Neuronal stem cell (in vitro differentiated cells): ENCODE measurements at regions not wholly inside any gene's neighbourhood (a gene's known extent, or its start where the extent isn't known, plus 50 kb on each side); places are given as distances from the start of the nearest gene placed in this dataset.

Source experiments
- DNase-seq: peaks from one replicate; pipeline ENCODE4 v3.0.0-alpha.2; 2013; ENCODE audit warnings: low spot score
- H2AFZ ChIP-seq: one replicate; pipeline ENCODE4 v1.6.1; 2013; ENCODE audit warnings: mild to moderate bottlenecking, low read length, inconsistent platforms
- H2AK5ac ChIP-seq: 2 replicates; pipeline ENCODE4 v1.6.1; 2013; ENCODE audit warnings: low read depth, mild to moderate bottlenecking, inconsistent platforms, low read length, moderate library complexity, mixed read lengths
- H2BK120ac ChIP-seq: 2 replicates; pipeline ENCODE4 v1.6.1; 2013; ENCODE audit warnings: low read depth, mild to moderate bottlenecking, inconsistent platforms, low read length, moderate library complexity, mixed read lengths
- H2BK12ac ChIP-seq: one replicate; pipeline ENCODE4 v1.6.1; 2013; ENCODE audit warnings: low read length, inconsistent platforms
- H2BK15ac ChIP-seq: 2 replicates; pipeline ENCODE4 v1.6.1; 2013; ENCODE audit warnings: mild to moderate bottlenecking, low read length, inconsistent platforms, mixed read lengths
- H2BK5ac ChIP-seq: one replicate; pipeline ENCODE4 v1.6.1; 2013; ENCODE audit warnings: inconsistent platforms, mild to moderate bottlenecking, low read length, moderate library complexity
- H3K14ac ChIP-seq: one replicate; pipeline ENCODE4 v1.6.1; 2013; ENCODE audit warnings: low read length, inconsistent platforms
- H3K18ac ChIP-seq: 2 replicates; pipeline ENCODE4 v1.6.1; 2013; ENCODE audit warnings: low read length, inconsistent platforms
- H3K23ac ChIP-seq: 2 replicates; pipeline ENCODE4 v1.6.1; 2013; ENCODE audit warnings: low read depth, mild to moderate bottlenecking, mixed read lengths, low read length, inconsistent platforms; ENCODE audit not compliant: poor library complexity
- H3K27ac ChIP-seq: replicated peaks from 3 replicates; pipeline ENCODE4 v1.5.1; 2013; ENCODE audit warnings: low read length, inconsistent platforms
- H3K27me3 ChIP-seq, 3 experiments: 2 replicates each; pipeline ENCODE4 v1.6.1; 2013; ENCODE audit warnings: low read length in 3 of 3, mild to moderate bottlenecking in 2 of 3, inconsistent platforms in 1 of 3, low read depth in 1 of 3, mixed read lengths in 1 of 3, moderate library complexity in 1 of 3; ENCODE audit not compliant: control insufficient read depth in 3 of 3, insufficient read depth in 3 of 3
- H3K36me3 ChIP-seq, 2 donors: replicated peaks in 1 of 2; 2 replicates each; pipeline ENCODE4 v1.6.1; 2013; ENCODE audit warnings: low read length in 2 of 2; ENCODE audit not compliant: control insufficient read depth in 2 of 2, insufficient read depth in 2 of 2
- H3K4ac ChIP-seq: 2 replicates; pipeline ENCODE4 v1.6.1; 2013; ENCODE audit warnings: inconsistent platforms, mild to moderate bottlenecking, low read length, moderate library complexity
- H3K4me1 ChIP-seq, 2 donors: 1 replicate in 1 of 2; 2 replicates in 1 of 2; pipeline ENCODE4 v1.6.1; 2013; ENCODE audit warnings: low read length in 2 of 2, low read depth in 1 of 2; ENCODE audit not compliant: control insufficient read depth in 2 of 2, insufficient read depth in 1 of 2
- H3K4me2 ChIP-seq: one replicate; pipeline ENCODE4 v1.6.1; 2013; ENCODE audit warnings: mild to moderate bottlenecking, low read length, inconsistent platforms; ENCODE audit not compliant: insufficient read depth, poor library complexity, severe bottlenecking
- H3K4me3 ChIP-seq, 2 donors: 2 replicates each; pipeline ENCODE4 v1.5.1; 2013; ENCODE audit warnings: low read length in 2 of 2, mild to moderate bottlenecking in 2 of 2, inconsistent platforms in 1 of 2, moderate library complexity in 1 of 2
- H3K79me1 ChIP-seq: one replicate; pipeline ENCODE4 v1.6.1; 2013; ENCODE audit warnings: low read depth, mild to moderate bottlenecking, inconsistent platforms, low read length, moderate library complexity
- H3K9ac ChIP-seq: one replicate; pipeline ENCODE4 v1.6.1; 2013; ENCODE audit warnings: mild to moderate bottlenecking, low read depth, low read length, inconsistent platforms; ENCODE audit not compliant: poor library complexity
- H3K9me3 ChIP-seq, 2 donors: replicated peaks in 1 of 2; 2 replicates each; pipeline versions ENCODE3 to v1.6.1; 2013; ENCODE audit warnings: low read length in 2 of 2, mild to moderate bottlenecking in 2 of 2, inconsistent platforms in 1 of 2, low read depth in 1 of 2, mixed read lengths in 1 of 2, moderate library complexity in 1 of 2; ENCODE audit not compliant: control insufficient read depth in 2 of 2, insufficient read depth in 1 of 2
- H4K8ac ChIP-seq: one replicate; pipeline ENCODE4 v1.6.1; 2013; ENCODE audit warnings: low read depth, mild to moderate bottlenecking, inconsistent platforms, low read length, moderate library complexity
- H4K91ac ChIP-seq: one replicate; pipeline ENCODE4 v1.6.1; 2013; ENCODE audit warnings: low read length, low read depth, mild to moderate bottlenecking, inconsistent platforms; ENCODE audit not compliant: poor library complexity
- WGBS, 2 donors: extraction: QIAGEN DNeasy Blood & Tissue Kit; methylation state at CpG; one replicate each; pipeline ENCODE4 v1.1.7; 2013; ENCODE audit warnings: missing lambda C conversion rate in 2 of 2, mixed read lengths in 1 of 2; ENCODE audit not compliant: insufficient read length in 2 of 2, insufficient replicate concordance in 1 of 2; ENCODE audit errors: extremely low coverage in 2 of 2; 5-methylcytosine and 5-hydroxymethylcytosine counted together

- Histone ChIP-seq H3K27ac (no peak overlapping the region), H2BK15ac (no peak overlapping the region)
Observed at GRCh38 chr3:115401298-115401697, 222.0 kb upstream of the GAP43 start.

DNA sequence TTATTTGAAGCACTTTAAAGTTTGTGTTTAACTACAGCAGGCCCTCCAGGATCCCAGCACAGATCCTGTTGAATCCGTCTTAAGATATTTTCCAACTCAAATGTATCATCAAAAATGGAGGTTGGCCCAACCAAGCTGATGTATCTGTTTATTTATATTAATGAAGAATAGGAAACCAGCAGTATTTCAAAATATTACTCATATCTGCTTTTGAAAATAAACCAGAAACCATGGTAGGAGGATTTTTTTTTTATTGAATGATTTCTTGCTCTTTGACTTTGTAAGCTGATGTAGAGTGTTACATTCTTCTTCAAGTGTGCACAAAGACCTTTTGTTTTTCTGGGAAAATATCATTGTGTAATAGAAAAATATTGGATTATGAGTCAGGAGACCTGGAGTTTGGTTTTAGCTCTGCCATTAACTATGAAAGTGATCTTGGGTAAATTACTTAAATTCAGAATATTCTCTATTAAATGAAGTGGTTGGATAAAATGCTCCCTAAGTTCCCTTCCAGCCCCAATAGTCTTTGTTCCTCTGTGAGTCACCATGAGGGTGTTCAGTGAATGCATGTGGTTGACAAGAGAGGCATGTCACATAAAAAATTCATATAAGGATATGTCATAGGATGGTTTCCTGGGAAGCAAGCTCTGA lies 221.3 kb upstream of the GAP43 start:
- H3K27me3 ChIP-seq: no peaks in the 10 kb centered on the region
- H4K91ac ChIP-seq: no peak overlapping the region
- H2BK12ac ChIP-seq: no peak overlapping the region
- no peak overlapping the region for H3K4me3 ChIP-seq
- WGBS, 2 donors: no CpG with 5 or more reads among the region's 1 CpG
- H4K8ac ChIP-seq: no peak overlapping the region
- H2BK15ac ChIP-seq: no peak overlapping the region
- no peak overlapping the region for H2AK5ac ChIP-seq
- no peak overlapping the region for H2BK5ac ChIP-seq
- H3K23ac ChIP-seq: no peak overlapping the region
- no peaks in the 10 kb centered on the region for H3K36me3 ChIP-seq
- H3K9ac ChIP-seq: no peak overlapping the region
- no peak overlapping the region for H3K18ac ChIP-seq
- H2BK120ac ChIP-seq: no peak overlapping the region
- H3K4me2 ChIP-seq: no peak overlapping the region
- peaks cover 8 to 36% of the 10 kb centered on the region in 2 donors for H3K4me1 ChIP-seq
- H3K27ac ChIP-seq: no peak overlapping the region
- H3K4ac ChIP-seq: no peak overlapping the region
- peaks cover 0 to 2% of the 10 kb centered on the region in 2 donors for H3K9me3 ChIP-seq
- no peak overlapping the region for H2AFZ ChIP-seq
- no peak for DNase-seq
- H3K79me1 ChIP-seq: no peaks in the 10 kb centered on the region
- H3K14ac ChIP-seq: no peak overlapping the region

More at GRCh38 chr3:115401298-115401697, 222.0 kb upstream of the GAP43 start:
- H4K91ac ChIP-seq: no peak overlapping the region
- H2BK12ac ChIP-seq: no peak overlapping the region
- H3K9ac ChIP-seq: no peak overlapping the region
- no peaks in the 10 kb centered on the region for H3K36me3 ChIP-seq
- no peak overlapping the region for H3K4me3 ChIP-seq
- no peak overlapping the region for H3K18ac ChIP-seq
- DNase-seq: no peak
- H3K4ac ChIP-seq: no peak overlapping the region
- H2BK5ac ChIP-seq: no peak overlapping the region
- no peak overlapping the region for H2BK120ac ChIP-seq
- no peaks in the 10 kb centered on the region for H3K27me3 ChIP-seq
- no peak overlapping the region for H2AK5ac ChIP-seq
- H2AFZ ChIP-seq: no peak overlapping the region
- no peak overlapping the region for H3K4me2 ChIP-seq
- H4K8ac ChIP-seq: no peak overlapping the region
- no peaks in the 10 kb centered on the region for H3K79me1 ChIP-seq
- H3K9me3 ChIP-seq: peaks cover 0 to 2% of the 10 kb centered on the region in 2 donors
- no peak overlapping the region for H3K14ac ChIP-seq
- WGBS, 2 donors: no CpG with 5 or more reads among the region's 2 CpGs
- H3K4me1 ChIP-seq: peaks cover 8 to 36% of the 10 kb centered on the region in 2 donors
- H3K23ac ChIP-seq: no peak overlapping the region

GRCh38 chr3:115402651-115403050 lies 220.7 kb upstream of the GAP43 start:
- no peak for DNase-seq
- Histone ChIP-seq H4K91ac (no peak overlapping the region), H3K27me3 (no peaks in the 10 kb centered on the region), H4K8ac (no peak overlapping the region), H3K9me3 (peaks cover 0 to 2% of the 10 kb centered on the region in 2 donors), H2BK15ac (no peak overlapping the region), H3K4me3 (no peak overlapping the region), H3K18ac (no peak overlapping the region), H2BK120ac (no peak overlapping the region), H3K4ac (no peak overlapping the region), H3K27ac (no peak overlapping the region), H3K79me1 (no peaks in the 10 kb centered on the region), H3K4me2 (no peak overlapping the region), H3K23ac (no peak overlapping the region), H3K4me1 (peaks cover 8 to 36% of the 10 kb centered on the region in 2 donors), H2BK5ac (no peak overlapping the region), H3K36me3 (no peaks in the 10 kb centered on the region), H2BK12ac (no peak overlapping the region), H3K14ac (no peak overlapping the region), H2AFZ (no peak overlapping the region), H3K9ac (no peak overlapping the region), H2AK5ac (no peak overlapping the region)

GRCh38 chr3:115403786-115404185 lies 219.5 kb upstream of the GAP43 start:
- no peak overlapping the region for H3K9ac ChIP-seq
- no peaks in the 10 kb centered on the region for H3K36me3 ChIP-seq
- no peak overlapping the region for H4K8ac ChIP-seq
- H2AFZ ChIP-seq: no peak overlapping the region
- no peak overlapping the region for H4K91ac ChIP-seq
- H2BK5ac ChIP-seq: no peak overlapping the region
- no peak overlapping the region for H2BK15ac ChIP-seq
- H2AK5ac ChIP-seq: no peak overlapping the region
- DNase-seq: no peak
- H3K4ac ChIP-seq: no peak overlapping the region
- no peak overlapping the region for H3K14ac ChIP-seq
- H2BK12ac ChIP-seq: no peak overlapping the region
- WGBS, 2 donors: no CpG with 5 or more reads among the region's 2 CpGs
- no peak overlapping the region for H3K27ac ChIP-seq
- no peak overlapping the region for H3K18ac ChIP-seq
- H3K23ac ChIP-seq: no peak overlapping the region
- H3K4me2 ChIP-seq: no peak overlapping the region
- no peak overlapping the region for H3K4me3 ChIP-seq
- H3K4me1 ChIP-seq: peaks cover 8 to 33% of the 10 kb centered on the region in 2 donors
- H2BK120ac ChIP-seq: no peak overlapping the region
- no peaks in the 10 kb centered on the region for H3K27me3 ChIP-seq
- no peaks in the 10 kb centered on the region for H3K79me1 ChIP-seq
- H3K9me3 ChIP-seq: peaks cover 0 to 2% of the 10 kb centered on the region in 2 donors
